Immature natural killer cell (primary cell): ENCODE measurements at regions not wholly inside any gene's neighbourhood (a gene's known extent, or its start where the extent isn't known, plus 50 kb on each side); places are given as distances from the start of the nearest gene placed in this dataset.

Experiments used
- DNase-seq, 3 donors: peaks; one replicate each; pipeline ENCODE4 v3.0.0; 2022; ENCODE audit warnings: mixed read lengths in 1 of 3
- H3K27ac Mint-ChIP-seq, 6 donors: one replicate each; pipeline ENCODE4 v1.8.0; 2020; ENCODE audit warnings: mixed read lengths in 6 of 6, mild to moderate bottlenecking in 5 of 6, inconsistent platforms in 4 of 6, moderate library complexity in 3 of 6
- H3K27me3 Mint-ChIP-seq, 3 donors: one replicate each; pipeline ENCODE4 v1.8.0; 2020 to 2021; ENCODE audit warnings: low read depth in 3 of 3, mild to moderate bottlenecking in 3 of 3, mixed read lengths in 3 of 3, moderate library complexity in 3 of 3, inconsistent platforms in 1 of 3
- H3K36me3 Mint-ChIP-seq, 3 donors: one replicate each; pipeline ENCODE4 v1.8.0; 2020; ENCODE audit warnings: mixed read lengths in 3 of 3, inconsistent platforms in 2 of 3, mild to moderate bottlenecking in 2 of 3
- H3K4me1 Mint-ChIP-seq, 2 donors: one replicate each; pipeline ENCODE4 v1.8.0; 2020; ENCODE audit warnings: inconsistent platforms in 2 of 2, mild to moderate bottlenecking in 2 of 2, mixed read lengths in 2 of 2, moderate library complexity in 1 of 2
- H3K4me3 Mint-ChIP-seq, 5 donors: one replicate each; pipeline ENCODE4 v1.8.0; 2020; ENCODE audit warnings: mild to moderate bottlenecking in 5 of 5, mixed read lengths in 5 of 5, inconsistent platforms in 3 of 5, moderate library complexity in 3 of 5
- H3K9me3 Mint-ChIP-seq, 6 donors: one replicate each; pipeline ENCODE4 v1.8.0; 2020; ENCODE audit warnings: mild to moderate bottlenecking in 6 of 6, mixed read lengths in 6 of 6, inconsistent platforms in 4 of 6, moderate library complexity in 3 of 6

- DNase-seq = no peak
- Mint-ChIP-seq H3K9me3 (peaks cover 0 to 1% (median 0%) of the 10 kb centered on the region in 6 donors), H3K27ac (no peak overlapping the region), H3K4me3 (no peak overlapping the region), H3K27me3 (peaks cover 1 to 3% (median 2%) of the 10 kb centered on the region in 3 donors), H3K36me3 (no peaks in the 10 kb centered on the region), H3K4me1 (no peaks in the 10 kb centered on the region)
Measured at GRCh38 chr18:78447211-78447610, 532.4 kb upstream of the SALL3 start.

DNA sequence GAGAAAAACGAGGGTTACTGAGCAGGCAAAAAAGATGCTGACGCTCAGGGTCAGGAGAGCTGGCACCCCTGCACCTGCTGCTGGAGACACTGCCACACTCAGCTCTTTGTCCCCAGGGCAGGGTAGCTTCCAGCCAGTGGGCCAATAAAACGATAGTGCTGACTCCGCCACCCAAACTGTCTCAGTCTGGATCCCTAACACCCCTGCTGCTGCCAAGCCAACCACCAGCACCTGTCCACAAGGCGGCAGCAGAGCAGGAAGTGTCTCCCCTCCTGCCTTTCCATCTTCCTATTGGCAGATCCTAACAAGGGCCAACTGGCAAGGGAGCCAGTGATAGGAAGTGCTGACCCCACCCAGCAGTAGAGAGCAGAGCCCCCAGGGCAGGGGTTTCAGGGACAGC lies 531.5 kb upstream of the SALL3 start:
- Mint-ChIP-seq H3K9me3 (peaks cover 0 to 1% (median 0%) of the 10 kb centered on the region in 6 donors), H3K27me3 (peaks cover 1 to 3% (median 2%) of the 10 kb centered on the region in 3 donors), H3K4me1 (no peaks in the 10 kb centered on the region), H3K27ac (no peak overlapping the region), H3K36me3 (no peaks in the 10 kb centered on the region), H3K4me3 (no peak overlapping the region)
- no peak for DNase-seq

DNA sequence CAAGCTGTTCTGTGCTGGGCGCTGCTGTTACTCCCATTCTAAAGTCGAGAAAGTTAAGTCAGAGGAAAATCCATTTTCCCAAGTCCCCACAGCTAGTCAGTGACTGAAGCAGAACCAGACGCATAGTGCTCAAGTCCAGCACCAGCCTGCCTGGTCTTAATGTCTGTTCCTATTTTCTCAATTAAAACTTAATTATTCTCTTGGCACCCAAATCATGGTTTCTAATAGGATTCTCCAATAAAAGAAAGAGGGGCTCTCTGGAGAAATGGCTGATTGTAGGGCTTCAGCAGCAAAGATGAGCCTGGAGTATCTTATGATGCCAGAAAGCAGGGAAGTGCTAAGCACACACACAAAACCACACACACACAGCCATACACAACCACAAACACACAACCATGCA lies 531.0 kb upstream of the SALL3 start:
- no peaks in the 10 kb centered on the region for H3K36me3 Mint-ChIP-seq
- no peak overlapping the region for H3K4me3 Mint-ChIP-seq

GRCh38 chr18:78454221-78454620 lies 525.4 kb upstream of the SALL3 start:
- peaks cover 1 to 3% (median 2%) of the 10 kb centered on the region in 3 donors for H3K27me3 Mint-ChIP-seq
- DNase-seq = no peak
- H3K36me3 Mint-ChIP-seq = no peaks in the 10 kb centered on the region
- H3K9me3 Mint-ChIP-seq = peaks cover 0 to 1% (median 0%) of the 10 kb centered on the region in 6 donors
- no peaks in the 10 kb centered on the region for H3K4me1 Mint-ChIP-seq
- no peak overlapping the region for H3K27ac Mint-ChIP-seq
- H3K4me3 Mint-ChIP-seq = no peak overlapping the region

More for the DNA sequence above, 531.0 kb upstream of the SALL3 start:
- no peak overlapping the region for H3K27ac Mint-ChIP-seq
- no peak for DNase-seq
- H3K27me3 Mint-ChIP-seq = peaks cover 1 to 3% (median 2%) of the 10 kb centered on the region in 3 donors
- no peaks in the 10 kb centered on the region for H3K4me1 Mint-ChIP-seq
- peaks cover 0 to 1% (median 0%) of the 10 kb centered on the region in 6 donors for H3K9me3 Mint-ChIP-seq

DNA sequence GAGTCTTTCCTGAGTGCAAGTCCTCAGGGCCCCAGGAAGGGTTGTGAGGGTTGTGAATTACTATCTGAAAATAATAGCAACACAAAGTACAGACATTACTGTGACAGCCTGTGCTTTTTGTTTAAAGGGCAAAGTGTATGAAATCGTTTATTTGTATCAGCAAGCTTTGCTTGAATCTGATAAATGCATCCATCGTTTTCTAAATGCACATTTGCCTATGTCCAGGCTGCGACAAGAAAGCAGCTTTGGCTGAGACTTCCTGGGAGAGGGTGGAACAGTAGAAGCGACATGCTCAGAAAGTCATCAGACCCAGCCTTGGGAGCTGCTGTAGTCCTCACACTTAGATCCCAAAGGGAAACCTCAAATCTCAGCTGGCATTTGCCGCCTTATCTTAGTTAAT lies 524.2 kb upstream of the SALL3 start:
- Mint-ChIP-seq H3K9me3 (peaks cover 0 to 1% (median 0%) of the 10 kb centered on the region in 6 donors), H3K27ac (no peak overlapping the region), H3K27me3 (peaks cover 0 to 2% (median 1%) of the 10 kb centered on the region in 3 donors), H3K4me1 (no peaks in the 10 kb centered on the region), H3K4me3 (no peak overlapping the region), H3K36me3 (no peaks in the 10 kb centered on the region)
- DNase-seq = no peak

DNA sequence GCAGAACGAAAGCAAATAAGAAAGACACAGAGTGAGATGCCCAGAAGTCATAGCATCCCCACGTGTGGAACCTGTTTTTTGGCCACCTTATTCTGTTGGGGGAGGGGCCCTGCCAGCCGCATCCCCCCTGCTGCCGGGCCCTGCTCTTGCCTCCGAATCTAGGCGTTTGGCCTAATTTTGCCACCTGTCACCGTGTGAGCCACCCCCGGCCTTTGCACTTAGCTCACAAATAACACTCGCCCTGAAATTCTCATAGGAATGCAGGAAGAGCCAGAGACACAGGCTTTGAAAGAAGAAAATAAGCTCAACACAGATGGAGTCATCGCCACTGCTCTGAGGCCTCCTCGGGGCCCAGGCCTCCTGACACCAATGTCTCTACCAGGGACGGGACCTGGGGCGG lies 522.6 kb upstream of the SALL3 start:
- Mint-ChIP-seq H3K27ac (no peak overlapping the region), H3K36me3 (no peaks in the 10 kb centered on the region)
- no peak for DNase-seq

DNA sequence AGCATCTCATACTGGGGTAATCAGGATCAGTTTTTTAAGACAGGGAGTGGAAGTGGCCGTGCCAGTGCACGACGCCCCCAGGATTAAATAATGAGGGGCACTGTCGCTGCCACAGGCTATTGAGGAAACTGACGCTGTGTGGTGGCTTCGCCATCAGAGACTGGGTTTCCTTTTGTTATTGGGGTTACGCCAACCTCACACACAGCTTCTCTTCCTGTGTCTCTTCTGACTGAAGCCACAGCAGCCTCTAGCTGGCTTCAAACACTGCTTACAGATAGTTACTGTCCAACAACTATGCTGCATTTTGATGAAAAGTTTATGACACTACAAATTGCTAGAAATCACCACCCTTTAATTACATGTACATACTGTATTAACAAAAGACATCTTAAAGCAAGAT lies 521.9 kb upstream of the SALL3 start:
- no peak overlapping the region for H3K27ac Mint-ChIP-seq
- no peaks in the 10 kb centered on the region for H3K27me3 Mint-ChIP-seq
- H3K4me1 Mint-ChIP-seq = no peaks in the 10 kb centered on the region
- H3K9me3 Mint-ChIP-seq = no peaks in the 10 kb centered on the region
- H3K36me3 Mint-ChIP-seq = no peaks in the 10 kb centered on the region
- DNase-seq = no peak
- no peak overlapping the region for H3K4me3 Mint-ChIP-seq

More for the DNA sequence above, 522.6 kb upstream of the SALL3 start:
- no peaks in the 10 kb centered on the region for H3K9me3 Mint-ChIP-seq
- H3K27me3 Mint-ChIP-seq = no peaks in the 10 kb centered on the region
- H3K4me1 Mint-ChIP-seq = no peaks in the 10 kb centered on the region
- H3K4me3 Mint-ChIP-seq = no peak overlapping the region

GRCh38 chr18:78458356-78458755 lies 521.3 kb upstream of the SALL3 start:
- no peaks in the 10 kb centered on the region for H3K4me1 Mint-ChIP-seq
- no peak for DNase-seq

DNA sequence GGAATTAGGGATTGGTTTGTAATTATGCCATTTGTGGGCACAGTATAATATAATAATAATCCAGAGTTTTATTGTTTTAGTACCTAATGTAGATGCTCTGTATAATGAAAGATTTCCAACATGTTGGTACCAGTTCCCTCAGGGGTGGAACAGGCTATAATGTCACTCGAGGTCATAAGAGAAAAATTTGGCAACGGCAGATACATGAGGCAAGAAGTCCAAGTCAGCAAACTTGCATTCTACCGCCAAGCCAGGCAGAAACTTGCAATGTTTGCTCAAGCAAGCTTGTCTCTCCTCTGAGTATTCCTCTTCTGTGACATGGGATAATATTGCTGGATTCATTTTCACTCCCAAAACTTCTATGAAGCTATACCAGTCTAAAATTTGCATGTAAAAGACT lies 520.0 kb upstream of the SALL3 start:
- no peaks in the 10 kb centered on the region for H3K27me3 Mint-ChIP-seq
- no peaks in the 10 kb centered on the region for H3K36me3 Mint-ChIP-seq
- no peak for DNase-seq
- H3K27ac Mint-ChIP-seq = no peak overlapping the region
- peaks cover 0 to 8% (median 4%) of the 10 kb centered on the region in 6 donors for H3K9me3 Mint-ChIP-seq
- H3K4me1 Mint-ChIP-seq = no peaks in the 10 kb centered on the region
- H3K4me3 Mint-ChIP-seq = no peak overlapping the region

More at GRCh38 chr18:78458356-78458755, 521.3 kb upstream of the SALL3 start:
- Mint-ChIP-seq H3K9me3 (no peaks in the 10 kb centered on the region), H3K4me3 (no peak overlapping the region), H3K36me3 (no peaks in the 10 kb centered on the region), H3K27me3 (no peaks in the 10 kb centered on the region), H3K27ac (no peak overlapping the region)

- Mint-ChIP-seq H3K4me1 (no peaks in the 10 kb centered on the region), H3K9me3 (peaks cover 4 to 16% (median 10%) of the 10 kb centered on the region in 6 donors), H3K36me3 (no peaks in the 10 kb centered on the region), H3K4me3 (no peak overlapping the region), H3K27me3 (peaks cover 0 to 2% (median 0%) of the 10 kb centered on the region in 3 donors), H3K27ac (no peak overlapping the region)
- no peak for DNase-seq
Measured at GRCh38 chr18:78460558-78460957, 519.1 kb upstream of the SALL3 start.

GRCh38 chr18:78473563-78473962 lies 506.1 kb upstream of the SALL3 start:
- H3K27me3 Mint-ChIP-seq = no peaks in the 10 kb centered on the region
- peaks cover 0 to 3% (median 0%) of the 10 kb centered on the region in 6 donors for H3K9me3 Mint-ChIP-seq
- no peaks in the 10 kb centered on the region for H3K36me3 Mint-ChIP-seq
- H3K4me3 Mint-ChIP-seq = no peak overlapping the region
- no peak for DNase-seq
- no peak overlapping the region for H3K27ac Mint-ChIP-seq
- H3K4me1 Mint-ChIP-seq = no peaks in the 10 kb centered on the region

DNA sequence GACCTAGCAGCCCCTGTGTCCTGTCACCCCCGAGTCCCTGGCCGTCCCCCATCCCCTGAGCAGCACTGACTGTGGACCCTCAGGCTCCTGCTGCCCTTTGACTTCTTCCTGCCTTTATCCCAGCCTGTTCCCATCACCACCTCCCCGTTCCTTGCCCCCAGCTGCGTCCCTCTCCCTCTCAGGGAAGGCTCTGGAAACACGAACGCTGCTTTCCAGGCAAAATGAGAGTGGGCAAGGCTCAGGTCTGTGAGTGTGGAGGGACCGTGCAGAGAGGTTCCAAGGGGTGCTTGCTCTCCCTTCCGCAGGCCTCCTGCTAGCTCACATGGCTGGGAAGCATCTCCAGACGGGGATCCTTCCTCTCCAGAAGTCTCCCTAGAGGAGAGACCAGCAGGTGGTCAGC lies 501.8 kb upstream of the SALL3 start:
- no peak overlapping the region for H3K27ac Mint-ChIP-seq
- H3K4me1 Mint-ChIP-seq = no peaks in the 10 kb centered on the region
- no peak for DNase-seq
- no peak overlapping the region for H3K4me3 Mint-ChIP-seq
- H3K9me3 Mint-ChIP-seq = peaks cover 0 to 2% (median 0%) of the 10 kb centered on the region in 6 donors
- H3K36me3 Mint-ChIP-seq = no peaks in the 10 kb centered on the region
- peaks cover 0 to 3% (median 0%) of the 10 kb centered on the region in 3 donors for H3K27me3 Mint-ChIP-seq

GRCh38 chr18:78479443-78479842 lies 500.2 kb upstream of the SALL3 start:
- no peak overlapping the region for H3K27ac Mint-ChIP-seq
- no peaks in the 10 kb centered on the region for H3K36me3 Mint-ChIP-seq
- no peak for DNase-seq
- no peaks in the 10 kb centered on the region for H3K4me1 Mint-ChIP-seq
- peaks cover 0 to 2% (median 0%) of the 10 kb centered on the region in 6 donors for H3K9me3 Mint-ChIP-seq
- peaks cover 0 to 3% (median 2%) of the 10 kb centered on the region in 3 donors for H3K27me3 Mint-ChIP-seq
- no peak overlapping the region for H3K4me3 Mint-ChIP-seq

GRCh38 chr18:78480262-78481054 lies 499.2 kb upstream of the SALL3 start:
- DNase-seq = no peak
- Mint-ChIP-seq H3K27me3 (peaks cover 0 to 3% (median 2%) of the 10 kb centered on the region in 3 donors), H3K27ac (no peak overlapping the region), H3K4me3 (no peak overlapping the region), H3K36me3 (no peaks in the 10 kb centered on the region), H3K4me1 (no peaks in the 10 kb centered on the region), H3K9me3 (peaks cover 0 to 2% (median 0%) of the 10 kb centered on the region in 6 donors)

DNA sequence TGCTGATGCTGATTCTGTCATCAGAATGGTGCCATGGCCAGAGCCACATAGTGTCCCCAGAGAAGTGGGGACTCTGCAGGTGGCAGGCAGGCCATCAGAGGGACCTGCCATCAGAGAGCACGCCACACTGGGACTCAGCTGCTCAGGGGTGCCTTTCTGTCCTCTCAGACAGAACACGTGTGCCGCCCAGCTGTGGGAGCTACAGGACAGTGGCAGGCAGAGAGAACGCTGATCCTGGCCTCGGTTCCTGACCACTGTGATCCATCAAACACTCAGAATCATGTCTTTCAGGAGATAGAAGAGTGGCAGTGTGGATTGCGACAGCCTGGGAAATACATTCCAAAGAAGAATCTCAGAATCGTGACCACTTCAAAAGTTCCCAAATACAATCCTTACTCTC lies 497.2 kb upstream of the SALL3 start:
- Mint-ChIP-seq H3K27me3 (peaks cover 3 to 6% (median 5%) of the 10 kb centered on the region in 3 donors), H3K4me3 (no peak overlapping the region), H3K27ac (no peak overlapping the region), H3K36me3 (no peaks in the 10 kb centered on the region), H3K4me1 (no peaks in the 10 kb centered on the region), H3K9me3 (peaks cover 0 to 2% (median 0%) of the 10 kb centered on the region in 6 donors)
- no peak for DNase-seq
